ENCODE measurements at regions not wholly inside any gene's neighbourhood (a gene's known extent, or its start where the extent isn't known, plus 50 kb on each side); places are given as distances from the start of the nearest gene placed in this dataset.

GRCh38 chr3:194223951-194224350, 88.0 kb downstream of the HES1 start:
- TF ChIP-seq CTCF (IDR thresholded peaks at IDR 0.05) (no peak), POLR2A (IDR thresholded peaks at IDR 0.05) (no peak)
